Mesenchymal stem cell (in vitro differentiated cells and primary cell): ENCODE measurements at regions not wholly inside any gene's neighbourhood (a gene's known extent, or its start where the extent isn't known, plus 50 kb on each side); places are given as distances from the start of the nearest gene placed in this dataset.

Experiments used
- DNase-seq: peaks from one replicate; pipeline ENCODE4 v3.0.0-alpha.2; 2013
- H2AFZ ChIP-seq: one replicate; pipeline ENCODE4 v1.6.1; 2013; ENCODE audit warnings: low read depth, mild to moderate bottlenecking, control low read depth, inconsistent platforms, low read length, moderate library complexity
- H2AK5ac ChIP-seq: 2 replicates; pipeline ENCODE4 v1.6.1; 2013; ENCODE audit warnings: low read length, moderate library complexity, mild to moderate bottlenecking, inconsistent platforms; ENCODE audit not compliant: severe bottlenecking
- H2BK120ac ChIP-seq: one replicate; pipeline ENCODE4 v1.6.1; 2013; ENCODE audit warnings: low read depth, mild to moderate bottlenecking, inconsistent platforms, low read length, moderate library complexity
- H2BK12ac ChIP-seq, 2 experiments: one replicate each; pipeline ENCODE4 v1.6.1; 2013; ENCODE audit warnings: inconsistent platforms in 2 of 2, low read length in 2 of 2, mild to moderate bottlenecking in 2 of 2, moderate library complexity in 2 of 2, control low read depth in 1 of 2
- H2BK15ac ChIP-seq: one replicate; pipeline ENCODE4 v1.6.1; 2013; ENCODE audit warnings: mild to moderate bottlenecking, low read depth, inconsistent platforms; ENCODE audit not compliant: poor library complexity, severe bottlenecking
- H2BK5ac ChIP-seq: 2 replicates; pipeline ENCODE4 v1.6.1; 2013; ENCODE audit warnings: low read depth, mild to moderate bottlenecking, low read length, control low read depth, inconsistent platforms; ENCODE audit not compliant: poor library complexity, severe bottlenecking
- H3K14ac ChIP-seq, 2 experiments: one replicate each; pipeline ENCODE4 v1.6.1; 2013; ENCODE audit warnings: inconsistent platforms in 2 of 2, low read length in 2 of 2, control low read depth in 1 of 2, mild to moderate bottlenecking in 1 of 2, moderate library complexity in 1 of 2
- H3K18ac ChIP-seq, 2 experiments: one replicate each; pipeline ENCODE4 v1.6.1; 2013; ENCODE audit warnings: inconsistent platforms in 2 of 2, low read length in 2 of 2, control low read depth in 1 of 2, low read depth in 1 of 2, mild to moderate bottlenecking in 1 of 2
- H3K23ac ChIP-seq, 2 experiments: one replicate each; pipeline ENCODE4 v1.6.1; 2013; ENCODE audit warnings: inconsistent platforms in 2 of 2, low read length in 2 of 2, mild to moderate bottlenecking in 2 of 2, moderate library complexity in 2 of 2, control low read depth in 1 of 2
- H3K27ac ChIP-seq: 2 replicates; pipeline ENCODE4 v1.5.1; 2013; ENCODE audit warnings: mild to moderate bottlenecking, moderate library complexity, low read length, control low read depth, inconsistent platforms; ENCODE audit not compliant: poor library complexity, severe bottlenecking
- H3K27me3 ChIP-seq, 2 experiments: 2 replicates each; pipeline versions ENCODE4 v1.6.1 to v1.7.0; 2013; ENCODE audit warnings: low read length in 2 of 2, mild to moderate bottlenecking in 2 of 2, moderate library complexity in 2 of 2, control low read depth in 1 of 2, inconsistent platforms in 1 of 2; ENCODE audit not compliant: control insufficient read depth in 1 of 2, insufficient read depth in 1 of 2
- H3K36me3 ChIP-seq, 2 experiments: 2 replicates each; pipeline versions ENCODE4 v1.6.1 to v1.7.0; 2013; ENCODE audit warnings: low read length in 2 of 2, control low read depth in 1 of 2, inconsistent platforms in 1 of 2, low read depth in 1 of 2, mild to moderate bottlenecking in 1 of 2; ENCODE audit not compliant: insufficient read depth in 2 of 2, control insufficient read depth in 1 of 2
- H3K4ac ChIP-seq, 2 experiments: one replicate each; pipeline ENCODE4 v1.6.1; 2013; ENCODE audit warnings: inconsistent platforms in 2 of 2, low read length in 2 of 2, mild to moderate bottlenecking in 2 of 2, moderate library complexity in 2 of 2, control low read depth in 1 of 2, low read depth in 1 of 2
- H3K4me1 ChIP-seq: 2 replicates; pipeline ENCODE4 v1.6.1; 2013; ENCODE audit warnings: low read depth, low read length, control low read depth; ENCODE audit not compliant: control insufficient read depth, insufficient read depth
- H3K4me2 ChIP-seq: 2 replicates; pipeline ENCODE4 v1.6.1; 2013; ENCODE audit warnings: low read length, mild to moderate bottlenecking, inconsistent platforms; ENCODE audit not compliant: poor library complexity, severe bottlenecking
- H3K4me3 ChIP-seq, 2 experiments: 2 replicates each; pipeline versions ENCODE4 v1.5.1 to v1.7.0; 2013; ENCODE audit warnings: low read length in 2 of 2, mild to moderate bottlenecking in 2 of 2, control low read depth in 1 of 2, low read depth in 1 of 2; ENCODE audit not compliant: insufficient read depth in 1 of 2
- H3K79me1 ChIP-seq: replicated peaks from 2 replicates; pipeline ENCODE4 v1.6.1; 2013; ENCODE audit warnings: mild to moderate bottlenecking, control low read depth, low read length, inconsistent platforms; ENCODE audit not compliant: poor library complexity, severe bottlenecking
- H3K9ac ChIP-seq: 2 replicates; pipeline ENCODE4 v1.7.0; 2013; ENCODE audit warnings: mild to moderate bottlenecking, low read length, moderate library complexity
- H3K9me3 ChIP-seq: 2 replicates; pipeline ENCODE4 v1.7.0; 2013; ENCODE audit warnings: mild to moderate bottlenecking, low read length; ENCODE audit not compliant: control insufficient read depth
- H4K8ac ChIP-seq: one replicate; pipeline ENCODE4 v1.6.1; 2013; ENCODE audit warnings: inconsistent platforms, mild to moderate bottlenecking, low read length, moderate library complexity
- H4K91ac ChIP-seq: one replicate; pipeline ENCODE4 v1.6.1; 2013; ENCODE audit warnings: mild to moderate bottlenecking, low read length, inconsistent platforms
- WGBS: methylation state at CpG from one replicate; pipeline ENCODE4 v1.1.7; 2013; ENCODE audit warnings: mixed read lengths; 5-methylcytosine and 5-hydroxymethylcytosine counted together

DNA sequence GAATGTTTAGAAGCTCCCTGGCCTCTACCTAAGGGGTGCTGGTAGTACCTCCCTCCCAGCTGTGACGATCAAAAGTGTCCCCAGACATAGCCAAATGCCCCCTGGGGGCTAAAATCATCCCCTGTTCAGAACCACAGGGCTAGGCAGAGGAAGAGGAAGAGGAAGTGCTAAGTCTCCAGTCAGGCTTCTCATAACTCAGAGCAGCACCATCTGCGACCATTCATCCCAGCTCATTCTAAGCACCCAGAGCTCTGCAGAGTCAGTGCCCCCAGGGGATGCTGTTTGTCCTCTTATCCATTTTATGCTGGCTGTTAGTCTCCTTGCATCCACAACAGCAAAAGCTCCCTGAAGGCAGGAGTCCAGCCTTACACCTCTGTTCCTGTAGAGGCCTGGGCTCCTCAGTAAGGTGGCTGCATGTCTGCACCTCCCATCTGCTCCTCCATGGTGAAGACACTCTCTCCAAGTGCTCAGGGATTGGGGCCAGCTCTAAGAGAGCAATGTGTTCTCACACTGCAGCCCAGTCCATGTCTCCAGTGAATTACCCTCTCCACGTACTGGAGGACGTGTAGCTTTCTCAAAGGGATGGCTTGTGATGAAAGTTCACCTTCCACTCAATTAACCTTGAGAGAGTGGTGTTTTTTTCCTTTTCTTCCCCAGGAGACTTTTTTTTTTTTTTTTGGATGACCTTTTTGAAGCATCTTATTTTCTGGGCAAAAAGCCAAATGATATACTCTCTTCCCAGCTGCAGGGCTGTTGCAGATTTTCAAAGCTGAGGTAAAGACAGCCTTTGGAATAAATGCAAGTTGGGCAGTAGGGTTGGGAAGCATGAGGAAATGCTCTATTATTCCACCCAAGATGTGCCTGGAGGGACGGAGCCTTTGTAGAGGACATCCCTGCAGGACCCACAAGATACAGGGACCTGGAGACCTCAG, 158.9 kb upstream of the SLC14A2 start:
- Histone ChIP-seq H2BK15ac (no peak overlapping the region), H2BK120ac (no peak overlapping the region), H3K4me2 (no peak overlapping the region), H3K27me3 (peaks cover 0 to 52% of the 10 kb centered on the region in 2 experiments), H3K9me3 (no peaks in the 10 kb centered on the region), H3K4me1 (no peaks in the 10 kb centered on the region), H4K8ac (no peak overlapping the region), H2AK5ac (no peak overlapping the region), H3K4me3 (no peak overlapping the region), H3K23ac (no peak overlapping the region), H3K36me3 (no peaks in the 10 kb centered on the region), H3K14ac (no peak overlapping the region), H2BK5ac (no peak overlapping the region), H3K18ac (no peak overlapping the region), H3K4ac (no peak overlapping the region), H2AFZ (no peak overlapping the region), H3K79me1 (no peaks in the 10 kb centered on the region), H4K91ac (no peak overlapping the region), H2BK12ac (no peak overlapping the region), H3K27ac (no peak overlapping the region), H3K9ac (no peak overlapping the region)
- DNase-seq: no peak
- 67% methylated on average over 3 of the region's 5 CpGs for WGBS

DNA sequence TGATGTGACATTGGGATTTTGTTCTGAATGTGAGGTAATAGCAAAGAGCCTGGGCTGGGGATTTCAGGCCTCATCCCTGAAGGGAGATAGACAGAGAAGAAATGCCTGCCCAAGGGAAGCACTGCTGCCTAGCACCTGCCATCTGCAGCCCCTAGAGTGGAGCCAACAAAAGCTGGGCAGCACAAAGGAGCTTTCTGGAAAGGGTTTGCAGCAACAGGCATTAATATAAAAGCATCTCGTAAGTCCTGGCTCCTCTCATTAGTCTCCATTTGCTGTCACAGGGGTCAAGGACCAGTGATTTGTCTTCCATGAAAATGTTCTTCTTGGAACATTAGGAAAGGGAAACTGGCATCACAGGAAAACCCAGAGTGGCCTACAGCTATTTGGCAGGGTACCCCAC, 157.2 kb upstream of the SLC14A2 start:
- no peak overlapping the region for H2BK15ac ChIP-seq
- H3K18ac ChIP-seq: no peak overlapping the region
- WGBS: 75% methylated on average over 1 of the region's 1 CpG
- H3K23ac ChIP-seq: no peak overlapping the region
- DNase-seq: no peak
- no peak overlapping the region for H4K91ac ChIP-seq
- no peaks in the 10 kb centered on the region for H3K36me3 ChIP-seq
- H3K9me3 ChIP-seq: no peaks in the 10 kb centered on the region
- no peak overlapping the region for H3K14ac ChIP-seq
- H3K9ac ChIP-seq: no peak overlapping the region
- no peak overlapping the region for H2BK120ac ChIP-seq
- H2BK12ac ChIP-seq: no peak overlapping the region
- no peak overlapping the region for H2BK5ac ChIP-seq
- no peak overlapping the region for H2AFZ ChIP-seq
- H3K4me1 ChIP-seq: no peaks in the 10 kb centered on the region
- H3K4ac ChIP-seq: no peak overlapping the region
- H3K79me1 ChIP-seq: no peaks in the 10 kb centered on the region
- no peak overlapping the region for H3K4me2 ChIP-seq
- H4K8ac ChIP-seq: no peak overlapping the region
- peaks cover 0 to 55% of the 10 kb centered on the region in 2 experiments for H3K27me3 ChIP-seq
- H3K27ac ChIP-seq: no peak overlapping the region
- no peak overlapping the region for H2AK5ac ChIP-seq
- no peak overlapping the region for H3K4me3 ChIP-seq

DNA sequence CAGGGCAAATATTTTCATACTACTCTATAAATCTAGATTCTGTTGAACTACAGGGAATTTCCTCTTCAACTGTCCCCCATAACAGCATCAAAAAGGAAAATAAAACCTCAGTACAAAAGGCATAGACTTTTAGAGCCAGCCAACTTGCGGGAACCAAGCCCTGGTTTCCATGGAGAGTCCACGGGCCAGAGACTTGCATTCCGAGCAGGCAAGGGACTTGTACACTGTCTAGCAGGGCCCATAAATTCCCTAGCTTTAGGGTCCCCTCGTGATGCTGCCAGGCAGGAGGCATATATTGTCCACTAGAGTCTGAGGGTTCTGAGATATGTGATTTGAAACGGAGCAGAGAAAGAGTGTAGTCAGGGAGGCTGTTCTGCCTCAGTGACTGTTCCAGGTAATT, 153.1 kb upstream of the SLC14A2 start:
- H3K4ac ChIP-seq: no peak overlapping the region
- DNase-seq: no peak
- no peaks in the 10 kb centered on the region for H3K36me3 ChIP-seq
- peaks cover 0 to 62% of the 10 kb centered on the region in 2 experiments for H3K27me3 ChIP-seq
- H3K18ac ChIP-seq: no peak overlapping the region
- no peak overlapping the region for H2BK120ac ChIP-seq
- no peak overlapping the region for H4K8ac ChIP-seq
- no peaks in the 10 kb centered on the region for H3K79me1 ChIP-seq
- H2AFZ ChIP-seq: no peak overlapping the region
- H3K14ac ChIP-seq: no peak overlapping the region
- no peak overlapping the region for H2BK12ac ChIP-seq
- WGBS: 67% methylated on average over 5 of the region's 5 CpGs
- no peak overlapping the region for H3K27ac ChIP-seq
- H4K91ac ChIP-seq: no peak overlapping the region
- H3K4me3 ChIP-seq: no peak overlapping the region
- H2BK5ac ChIP-seq: no peak overlapping the region
- no peak overlapping the region for H2AK5ac ChIP-seq
- no peak overlapping the region for H3K23ac ChIP-seq
- H3K4me2 ChIP-seq: no peak overlapping the region
- no peak overlapping the region for H3K9ac ChIP-seq
- H3K9me3 ChIP-seq: no peaks in the 10 kb centered on the region
- no peak overlapping the region for H2BK15ac ChIP-seq
- H3K4me1 ChIP-seq: no peaks in the 10 kb centered on the region

DNA sequence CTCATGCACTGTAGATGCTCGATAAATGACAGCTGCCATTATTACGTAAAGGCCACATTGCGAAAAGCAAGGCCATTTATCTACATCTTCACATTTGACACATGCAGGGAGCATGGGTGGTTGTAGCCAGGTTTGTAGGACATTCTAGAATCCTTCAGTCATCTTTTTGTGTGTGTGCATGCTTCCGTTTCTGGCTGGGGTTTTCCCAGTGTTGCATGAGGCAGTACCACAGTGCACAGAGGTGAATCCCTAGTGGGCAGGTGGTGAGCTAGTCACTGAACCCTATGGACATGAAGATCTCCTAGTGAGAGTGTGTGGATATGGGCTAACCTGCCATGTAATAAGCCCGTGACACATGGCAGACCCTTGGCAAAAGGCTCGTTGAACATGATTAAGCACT, 151.8 kb upstream of the SLC14A2 start:
- Histone ChIP-seq H3K27ac (no peak overlapping the region), H2BK5ac (no peak overlapping the region), H3K14ac (no peak overlapping the region), H3K4me1 (no peaks in the 10 kb centered on the region), H3K4ac (no peak overlapping the region), H3K4me3 (no peak overlapping the region), H3K79me1 (no peaks in the 10 kb centered on the region), H2AK5ac (no peak overlapping the region), H2AFZ (no peak overlapping the region), H3K27me3 (peaks cover 0 to 61% of the 10 kb centered on the region in 2 experiments), H3K36me3 (no peaks in the 10 kb centered on the region), H2BK12ac (no peak overlapping the region), H4K8ac (no peak overlapping the region), H3K23ac (no peak overlapping the region), H2BK15ac (no peak overlapping the region), H2BK120ac (no peak overlapping the region), H3K4me2 (no peak overlapping the region), H3K9me3 (no peaks in the 10 kb centered on the region), H3K18ac (no peak overlapping the region), H3K9ac (no peak overlapping the region), H4K91ac (no peak overlapping the region)
- 48% methylated on average over 3 of the region's 6 CpGs for WGBS
- DNase-seq: no peak
